GM18517 (cell line): ENCODE measurements at regions not wholly inside any gene's neighbourhood (a gene's known extent, or its start where the extent isn't known, plus 50 kb on each side); places are given as distances from the start of the nearest gene placed in this dataset.

Experiments used
- ATAC-seq: cut with Tn5 transposase; IDR thresholded peaks from one replicate; pipeline ENCODE4 v1.9.1; 2021; ENCODE audit warnings: mild to moderate bottlenecking, moderate library complexity; ENCODE audit not compliant: unreplicated experiment

DNA sequence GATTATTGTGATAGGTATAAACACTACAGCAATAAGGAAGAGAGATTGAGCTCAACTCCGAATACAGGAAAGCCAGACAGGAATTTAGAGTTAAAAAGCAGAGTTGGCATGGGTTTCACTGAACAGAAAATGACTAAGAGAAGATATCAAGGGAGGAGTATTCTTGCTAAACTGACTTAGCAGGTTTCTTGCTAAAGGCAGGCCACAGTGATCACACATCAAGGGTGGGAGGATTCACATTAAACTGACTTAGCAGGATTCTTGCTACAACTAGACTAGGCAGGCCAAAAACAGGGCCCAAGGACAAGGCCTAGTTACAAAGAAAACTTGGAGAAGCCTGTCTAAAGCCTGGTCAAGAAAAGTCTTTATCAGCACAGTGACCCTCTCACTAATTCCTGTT is 195.1 kb downstream of the MAGEB5 start:
- ATAC-seq = no peak

DNA sequence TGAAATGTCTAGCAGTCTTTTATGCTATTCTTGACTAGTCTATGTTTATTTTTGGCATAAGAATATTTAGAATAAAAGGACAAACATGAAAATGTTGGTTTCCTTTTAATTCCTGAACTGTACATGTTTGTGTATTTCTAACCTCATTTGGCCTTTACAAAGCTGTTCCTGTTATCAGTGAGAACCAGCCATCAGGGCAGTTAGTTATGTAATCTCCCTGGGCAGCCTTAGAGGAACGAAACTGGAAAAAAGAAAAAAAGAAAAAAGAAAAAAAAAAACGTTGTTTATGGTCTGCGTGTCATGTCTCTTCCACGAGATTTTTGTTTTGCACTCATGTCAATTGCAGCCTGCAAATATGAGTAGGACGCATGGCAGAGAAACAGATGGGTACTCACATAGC is 193.7 kb downstream of the MAGEB5 start:
- ATAC-seq = no peak

DNA sequence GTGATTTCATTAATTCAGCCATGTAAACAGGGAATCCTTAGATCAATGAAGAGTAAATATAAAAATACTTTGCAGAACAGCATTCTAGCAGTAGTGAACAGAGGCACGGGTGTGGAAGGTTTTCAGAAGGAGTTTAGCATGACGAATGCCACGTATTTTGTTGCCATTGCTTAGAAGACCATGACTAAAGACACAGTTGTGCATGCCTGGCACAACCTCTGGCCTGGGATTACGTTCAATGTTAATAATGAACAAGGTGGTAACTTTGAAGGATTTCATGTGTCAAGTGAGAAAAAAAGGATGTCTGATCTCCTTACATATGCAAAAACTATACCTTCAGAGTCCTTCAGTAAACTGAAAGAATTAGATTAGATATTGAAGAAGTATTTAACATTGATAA is 171.9 kb downstream of the MAGEB5 start:
- ATAC-seq = no peak

GRCh38 chrX:26376037-26376708 is 160.2 kb downstream of the MAGEB5 start:
- no peak for ATAC-seq

DNA sequence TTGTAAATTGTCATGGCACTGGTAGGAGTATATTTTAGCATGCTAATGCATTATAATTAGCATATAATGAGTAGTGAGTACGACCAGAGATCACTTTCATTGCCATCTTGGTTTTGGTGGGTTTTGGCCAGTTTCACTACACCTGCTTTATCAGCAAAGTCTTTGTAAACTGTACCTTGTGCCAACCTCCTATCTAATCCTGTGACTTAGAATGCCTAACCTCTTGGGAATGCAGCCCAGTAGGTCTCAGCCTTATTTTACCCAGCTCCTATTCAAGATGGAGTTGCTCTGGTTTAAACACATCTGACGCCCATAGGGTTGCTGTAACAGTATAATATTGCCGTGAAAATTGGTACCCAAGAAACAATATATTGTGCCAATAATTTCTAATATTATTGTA is 159.4 kb downstream of the MAGEB5 start:
- ATAC-seq = no peak

- no peak for ATAC-seq
Observed at GRCh38 chrX:26373829-26374228, 157.9 kb downstream of the MAGEB5 start.

GRCh38 chrX:26352891-26353430 is 137.0 kb downstream of the MAGEB5 start:
- no peak for ATAC-seq

GRCh38 chrX:26347171-26347570 is 131.2 kb downstream of the MAGEB5 start:
- ATAC-seq = no peak

DNA sequence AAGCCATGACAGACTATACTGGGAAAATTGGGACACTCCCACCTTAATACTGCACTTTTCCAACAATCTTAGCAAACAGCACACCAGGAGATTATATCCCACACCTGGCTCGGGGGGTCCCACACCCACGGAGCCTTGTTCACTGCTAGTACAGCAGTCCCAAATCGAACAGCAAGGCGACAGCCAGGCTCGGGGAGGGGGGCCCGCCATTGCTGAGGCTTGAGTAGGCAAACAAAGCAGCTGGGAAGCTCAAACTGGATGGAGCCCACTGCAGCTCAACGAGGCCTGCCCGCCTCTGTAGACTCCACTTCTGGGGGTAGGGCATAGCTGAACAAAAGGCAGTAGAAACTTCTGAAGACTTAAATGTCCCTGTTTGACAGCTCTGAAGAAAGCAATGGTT is 118.3 kb downstream of the MAGEB5 start:
- ATAC-seq = no peak

GRCh38 chrX:26328608-26329319 is 112.8 kb downstream of the MAGEB5 start:
- ATAC-seq = no peak

DNA sequence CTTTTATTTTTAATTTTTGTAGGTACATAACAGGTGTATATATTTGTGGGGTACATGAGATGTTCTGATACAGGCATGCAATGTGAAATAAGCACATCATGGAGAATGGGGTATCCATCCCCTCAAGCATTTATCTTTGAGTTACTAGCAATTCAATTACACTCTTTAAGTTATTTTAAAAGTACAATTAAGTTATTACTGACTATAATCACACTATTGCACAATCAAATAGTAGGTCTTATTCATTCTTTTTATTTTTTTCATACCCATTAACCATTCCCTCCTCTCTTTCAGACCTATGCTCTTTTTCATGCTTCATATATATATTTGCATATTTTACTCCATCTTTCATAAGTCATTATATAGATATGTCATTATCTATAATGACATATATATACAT is 93.3 kb downstream of the MAGEB5 start:
- ATAC-seq = no peak

DNA sequence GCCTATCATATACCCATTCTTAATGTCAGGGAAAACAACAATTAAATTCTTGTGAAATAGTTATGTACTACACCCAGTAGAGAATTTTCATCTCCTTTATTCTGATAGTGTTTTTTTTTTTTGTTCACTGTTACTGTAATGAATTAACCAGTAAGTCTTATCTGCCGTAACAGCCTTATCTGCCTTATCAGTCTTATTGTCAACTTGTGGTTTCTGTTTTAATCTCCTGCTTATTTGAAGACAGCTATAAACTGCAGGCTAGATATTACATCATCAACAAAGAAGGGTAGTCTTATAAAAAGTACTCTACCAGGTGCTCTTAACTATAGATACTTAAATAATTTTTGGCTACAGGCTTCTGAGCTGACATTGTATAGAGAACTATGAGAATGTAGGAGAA is 79.5 kb downstream of the MAGEB5 start:
- no peak for ATAC-seq

GRCh38 chrX:26286836-26287235 is 70.9 kb downstream of the MAGEB5 start:
- no peak for ATAC-seq
